Testis (tissue), 2 donors: ENCODE measurements at regions not wholly inside any gene's neighbourhood (a gene's known extent, or its start where the extent isn't known, plus 50 kb on each side); places are given as distances from the start of the nearest gene placed in this dataset.

Experiments used
- DNase-seq: peaks from one replicate; pipeline ENCODE4 v3.0.0-alpha.2; 2019
- H3K27ac ChIP-seq, 2 donors: fragments of 200-600 bp; sonication (generic); one replicate each; pipeline ENCODE4 v1.5.1; 2019
- H3K27me3 ChIP-seq: fragments of 200-600 bp; sonication (generic); one replicate; pipeline ENCODE4 v1.5.1; 2019
- H3K36me3 ChIP-seq: fragments of 200-600 bp; sonication (generic); one replicate; pipeline ENCODE4 v1.5.1; 2017; ENCODE audit warnings: low read depth; ENCODE audit errors: missing control alignments
- H3K4me1 ChIP-seq: fragments of 200-600 bp; sonication (generic); one replicate; pipeline ENCODE4 v1.5.1; 2019
- H3K4me3 ChIP-seq, 2 donors: fragments of 200-600 bp; sonication (generic); one replicate each; pipeline ENCODE4 v1.5.1; 2017 to 2019
- H3K9me3 ChIP-seq: fragments of 200-600 bp; sonication (generic); one replicate; pipeline ENCODE4 v1.5.1; 2017
- CTCF ChIP-seq, 3 experiments: fragments of 450-650 bp in 2 of 3; fragments of 200-600 bp in 1 of 3; sonication (generic) in 1 of 3; IDR thresholded peaks; one replicate each; pipeline ENCODE4 v1.5.1; 2016 to 2019; ENCODE audit warnings: antibody characterized with exemption in 3 of 3, mild to moderate bottlenecking in 2 of 3, moderate library complexity in 1 of 3
- POLR2A ChIP-seq: fragments of 450-650 bp; IDR thresholded peaks from one replicate; pipeline ENCODE4 v1.6.1; 2017; ENCODE audit warnings: antibody characterized with exemption, mild to moderate bottlenecking, moderate library complexity
- WGBS, 2 donors: methylation state at CpG; one replicate each; pipeline ENCODE4 v1.1.5; 2018; 5-methylcytosine and 5-hydroxymethylcytosine counted together
- intact Hi-C: fragments of 100-400 bp; cut with DNase I; formaldehyde crosslinking; loops from one replicate; pipeline ENCODE4 v1.15.1; 2023; ENCODE audit warnings: low total_unique reads

- intact Hi-C loops: no loop called here
- no peak for DNase-seq
- 35 to 68% methylated on average over 3 of the region's 3 CpGs for WGBS, 2 donors
- Histone ChIP-seq H3K4me1 (no peaks in the 10 kb centered on the region), H3K27me3 (no peaks in the 10 kb centered on the region), H3K27ac (no peak overlapping the region), H3K9me3 (no peaks in the 10 kb centered on the region), H3K4me3 (no peak overlapping the region), H3K36me3 (no peaks in the 10 kb centered on the region)
- no peak for TF ChIP-seq POLR2A
- no peak for TF ChIP-seq CTCF (IDR thresholded peaks at IDR 0.05)
These were observed 456.6 kb downstream of the VRK1 start for GRCh38 chr14:97253756-97254155.

GRCh38 chr14:97262336-97262735, 465.2 kb downstream of the VRK1 start:
- H3K9me3 ChIP-seq: no peaks in the 10 kb centered on the region
- intact Hi-C loops: no loop called here
- H3K27ac ChIP-seq: no peak overlapping the region
- H3K27me3 ChIP-seq: no peaks in the 10 kb centered on the region
- no peaks in the 10 kb centered on the region for H3K4me1 ChIP-seq
- 83 to 87% methylated on average over 4 of the region's 4 CpGs for WGBS, 2 donors
- TF ChIP-seq CTCF (IDR thresholded peaks at IDR 0.05) (no peak), POLR2A (no peak)
- no peak overlapping the region for H3K4me3 ChIP-seq
- H3K36me3 ChIP-seq: no peaks in the 10 kb centered on the region
- DNase-seq: no peak

- Histone ChIP-seq H3K27ac (no peak overlapping the region), H3K9me3 (no peaks in the 10 kb centered on the region), H3K27me3 (no peaks in the 10 kb centered on the region), H3K4me1 (no peaks in the 10 kb centered on the region), H3K4me3 (no peak overlapping the region), H3K36me3 (no peaks in the 10 kb centered on the region)
- TF ChIP-seq POLR2A (no peak), CTCF (IDR thresholded peaks at IDR 0.05) (no peak)
- intact Hi-C loops: no loop called here
- DNase-seq: no peak
- WGBS, 2 donors: 67 to 74% methylated on average over 8 of the region's 8 CpGs
These were observed 467.5 kb downstream of the VRK1 start for GRCh38 chr14:97264516-97265230.

GRCh38 chr14:97266653-97267052, 469.5 kb downstream of the VRK1 start:
- WGBS, 2 donors: 49 to 53% methylated on average over 2 of the region's 2 CpGs
- Histone ChIP-seq H3K27me3 (no peaks in the 10 kb centered on the region), H3K36me3 (no peaks in the 10 kb centered on the region), H3K4me1 (no peaks in the 10 kb centered on the region), H3K27ac (no peak overlapping the region), H3K9me3 (no peaks in the 10 kb centered on the region), H3K4me3 (no peak overlapping the region)
- intact Hi-C loops: no loop called here
- TF ChIP-seq POLR2A: no peak
- TF ChIP-seq CTCF (IDR thresholded peaks at IDR 0.05): no peak
- no peak for DNase-seq

GRCh38 chr14:97267509-97267908, 470.3 kb downstream of the VRK1 start:
- H3K4me3 ChIP-seq: no peak overlapping the region
- H3K27ac ChIP-seq: no peak overlapping the region
- no peaks in the 10 kb centered on the region for H3K36me3 ChIP-seq
- DNase-seq: no peak
- intact Hi-C loops: no loop called here
- no peaks in the 10 kb centered on the region for H3K4me1 ChIP-seq
- no peak for TF ChIP-seq CTCF (IDR thresholded peaks at IDR 0.05)
- TF ChIP-seq POLR2A: no peak
- H3K9me3 ChIP-seq: no peaks in the 10 kb centered on the region
- H3K27me3 ChIP-seq: no peaks in the 10 kb centered on the region
